Sciatic nerve (tissue), 2 donors: ENCODE measurements at regions not wholly inside any gene's neighbourhood (a gene's known extent, or its start where the extent isn't known, plus 50 kb on each side); places are given as distances from the start of the nearest gene placed in this dataset.
"Not testable (repeated sequence)": the region's sequence is repeated elsewhere in the genome, so short reads cannot be mapped to it uniquely, and the experiment has no call there.

ENCODE experiments used
- ATAC-seq: fragments of 200-7000 bp; cut with Tn5 transposase; one replicate; pipeline ENCODE4 v1.9.1; 2020; ENCODE audit warnings: mild to moderate bottlenecking, moderate library complexity
- DNase-seq: peaks from one replicate; pipeline ENCODE4 v3.0.0-alpha.2; 2020; ENCODE audit warnings: low spot score
- intact Hi-C: fragments of 100-400 bp; cut with DNase I; formaldehyde crosslinking; loops from one replicate; pipeline ENCODE4 v1.14.2; 2022
- donor health status: DM: no; HTN: no; CAD: no.
- donor health status: DM: no; HTN: no; CAD: no.

DNA sequence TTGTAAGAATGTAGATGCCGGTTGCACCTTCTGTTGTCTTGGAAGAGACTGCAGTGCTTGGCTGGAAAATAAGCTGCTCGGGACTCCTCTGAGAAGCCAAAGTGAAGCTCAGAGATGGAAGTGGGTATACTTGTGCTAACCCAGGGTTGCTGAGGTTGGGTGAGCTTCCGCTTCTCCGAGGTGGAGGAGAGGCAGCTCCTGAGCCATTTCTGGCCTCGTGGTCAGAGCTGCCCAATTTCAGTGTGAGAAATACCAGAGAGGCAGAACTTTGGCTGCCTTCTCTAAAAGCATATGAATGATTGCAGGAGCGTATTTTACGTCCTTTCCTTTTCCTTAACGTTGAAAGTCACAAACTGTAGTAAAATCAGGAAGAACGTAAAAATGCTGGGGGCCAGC is 292.0 kb upstream of the PLGLB2 start:
- intact Hi-C loops, DNase-seq: not testable (repeated sequence)
- peak; percentile 42 for ATAC-seq

DNA sequence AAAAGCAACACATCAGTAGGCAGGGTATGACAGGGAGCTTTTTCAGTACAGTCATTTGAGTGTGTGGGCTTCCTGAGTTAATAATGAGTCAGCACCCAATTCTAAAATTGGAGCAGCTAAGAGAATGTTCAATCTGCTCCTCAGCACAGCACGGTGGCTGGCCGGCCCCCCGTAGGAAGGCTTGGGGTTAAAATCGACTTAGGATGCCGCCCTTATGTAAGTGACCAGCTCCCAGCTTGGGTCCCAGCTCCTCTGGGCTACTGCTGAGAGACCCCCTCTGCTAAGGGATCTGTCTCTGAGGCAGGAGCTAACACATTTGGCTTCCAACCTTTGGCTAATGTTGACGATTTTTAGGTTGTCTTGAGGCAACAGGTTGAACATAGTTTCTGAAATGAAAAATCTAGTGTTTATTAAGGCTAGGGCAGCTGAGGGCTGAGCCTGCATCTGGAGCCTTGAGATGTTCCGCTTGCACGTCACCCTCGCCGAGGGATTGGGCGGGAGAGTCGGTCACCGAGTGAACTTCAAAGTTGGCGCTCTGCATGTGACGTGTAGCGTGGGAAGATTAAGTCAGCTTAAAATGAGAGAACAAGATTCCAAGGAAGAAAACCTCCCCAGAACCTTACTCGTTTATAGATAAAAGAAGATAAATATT is 291.3 kb upstream of the PLGLB2 start:
- intact Hi-C loops, DNase-seq: not testable (repeated sequence)
- ATAC-seq, result peak; percentile 43

DNA sequence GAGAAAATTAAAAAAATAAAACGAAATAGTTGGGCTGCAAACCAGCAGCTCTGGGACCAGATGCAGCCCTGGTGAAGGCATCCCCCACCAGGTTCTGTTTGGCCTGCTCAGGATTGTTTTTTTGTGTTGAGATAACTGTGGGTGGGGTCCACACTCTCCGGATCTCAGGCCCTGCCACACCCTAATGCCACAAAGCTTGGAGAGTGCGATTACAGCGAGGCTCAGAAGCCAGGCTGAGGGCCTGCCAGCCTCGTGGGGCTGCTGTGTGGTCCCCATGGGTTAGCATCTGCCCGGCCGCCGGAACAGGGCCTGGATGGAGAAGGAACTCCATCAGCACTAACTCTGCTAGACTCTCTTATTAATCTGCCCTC is 290.8 kb upstream of the PLGLB2 start:
- DNase-seq, ATAC-seq, intact Hi-C loops: not testable (repeated sequence)

DNA sequence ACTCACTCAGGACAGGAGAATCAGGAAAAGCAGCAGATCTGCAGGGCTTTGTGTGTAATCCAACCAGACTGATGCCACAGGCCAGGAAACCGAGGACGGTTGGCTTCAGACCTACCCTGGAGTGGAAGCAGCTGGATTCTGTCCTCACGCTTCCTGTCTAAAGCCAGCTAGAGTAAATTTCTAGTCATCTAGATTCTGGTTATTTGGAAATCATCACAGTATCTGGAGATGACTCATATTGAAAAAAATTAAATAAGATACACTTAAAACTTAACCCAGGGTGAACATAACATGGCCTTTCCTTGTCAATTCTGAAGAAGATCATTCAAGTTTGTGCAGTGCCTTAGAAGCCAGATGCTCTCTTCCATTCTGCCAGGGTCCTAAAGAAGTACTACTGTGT is 288.9 kb upstream of the PLGLB2 start:
- DNase-seq, intact Hi-C loops: not testable (repeated sequence)
- peak; percentile 21 for ATAC-seq

DNA sequence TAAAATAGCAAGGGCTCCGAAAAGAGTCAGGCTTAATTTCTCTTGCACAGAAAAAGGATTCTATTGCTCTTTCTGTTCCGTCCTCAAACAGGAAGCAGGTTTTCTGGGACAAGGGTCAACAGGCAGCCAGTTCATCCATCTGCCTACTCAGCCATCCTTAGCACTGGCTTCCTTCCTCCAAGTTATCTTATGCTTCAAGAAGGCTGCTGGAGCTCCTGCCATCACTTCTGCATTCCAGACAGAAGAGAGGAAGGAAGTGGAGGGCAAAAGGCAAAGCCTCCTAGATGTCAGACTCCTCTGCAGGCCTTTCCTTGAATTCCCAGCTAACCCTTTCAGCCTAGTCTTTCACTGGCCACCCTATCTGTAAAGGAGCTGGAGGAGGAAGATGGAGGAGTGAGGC is 287.8 kb upstream of the PLGLB2 start:
- ATAC-seq, intact Hi-C loops, DNase-seq: not testable (repeated sequence)

DNA sequence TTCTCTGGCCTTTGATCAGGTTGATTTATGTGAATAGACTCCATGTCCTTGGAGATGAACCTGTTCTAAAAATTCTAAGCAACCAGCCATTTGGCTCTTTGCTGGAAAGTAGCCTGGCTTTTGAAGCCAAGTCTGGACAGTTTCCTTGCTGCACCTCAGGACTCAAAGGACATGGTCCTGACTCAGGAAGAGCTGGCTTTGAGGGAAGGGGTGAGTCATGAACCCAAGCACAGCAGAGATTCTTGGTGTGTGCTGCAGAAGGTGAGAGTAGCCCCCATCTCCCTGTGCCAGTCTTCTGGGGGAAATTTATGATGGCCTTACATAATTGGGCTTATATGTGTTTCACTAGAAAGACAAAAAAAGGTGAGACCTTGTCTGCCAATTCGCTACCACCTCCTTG is 287.2 kb upstream of the PLGLB2 start:
- intact Hi-C loops, ATAC-seq, DNase-seq: not testable (repeated sequence)

DNA sequence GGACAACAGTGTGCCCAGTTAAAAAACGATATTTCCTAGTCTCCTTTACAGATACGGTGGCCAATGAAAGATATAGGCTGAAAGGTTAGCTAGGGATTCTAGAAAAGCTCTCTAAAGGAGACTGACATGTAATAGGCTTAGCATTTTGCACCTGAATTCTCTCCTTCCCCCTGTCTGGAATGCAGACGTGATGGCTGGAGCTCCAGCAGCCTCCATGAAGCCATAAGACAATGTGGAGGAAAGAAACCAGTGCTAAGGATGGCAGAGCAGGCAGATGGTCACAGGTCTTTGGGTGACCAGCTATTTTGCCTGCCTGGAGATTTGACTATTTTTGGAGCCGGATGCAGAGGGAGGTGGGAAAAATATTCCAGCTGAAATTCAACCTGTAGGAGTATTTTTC is 286.2 kb upstream of the PLGLB2 start:
- ATAC-seq, DNase-seq, intact Hi-C loops: not testable (repeated sequence)

DNA sequence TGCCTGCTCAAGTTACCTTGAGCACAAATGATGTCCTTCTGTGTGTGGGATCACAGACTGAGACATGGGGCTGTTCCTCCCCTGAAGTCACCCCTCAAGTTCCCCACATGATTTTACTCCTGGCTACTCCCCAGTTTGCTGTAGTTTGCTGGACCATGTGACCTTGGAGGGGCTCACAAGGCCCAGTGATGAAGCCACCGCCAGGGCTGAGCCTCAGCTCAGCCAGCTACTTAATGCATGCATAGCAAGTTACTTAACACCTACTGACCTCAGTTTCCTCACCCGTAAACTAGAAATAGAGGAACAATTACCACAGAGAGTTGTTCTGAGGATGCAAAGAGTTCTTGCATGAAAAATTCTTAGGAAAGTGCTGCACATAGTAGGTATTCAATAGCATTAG is 283.7 kb upstream of the PLGLB2 start:
- DNase-seq, intact Hi-C loops, ATAC-seq: not testable (repeated sequence)

DNA sequence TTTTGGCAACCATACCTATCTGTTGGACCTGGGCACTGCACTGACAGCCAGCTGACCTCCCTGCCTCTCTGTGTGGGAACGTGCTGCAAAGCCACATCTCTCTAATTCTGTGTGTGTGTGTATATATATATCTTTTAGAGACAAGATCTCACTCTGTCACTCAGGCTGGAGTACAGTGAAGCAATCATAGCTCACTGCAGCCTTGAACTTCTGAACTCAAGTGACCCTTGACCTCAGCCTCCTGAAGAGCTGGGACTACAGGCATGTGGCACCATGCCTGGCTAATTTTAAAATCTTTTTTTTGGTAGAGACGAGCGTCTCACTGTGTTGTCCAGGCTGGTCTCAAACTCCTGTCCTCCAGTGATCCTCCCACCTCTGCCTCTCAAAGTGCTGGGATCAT is 282.2 kb upstream of the PLGLB2 start:
- intact Hi-C loops, DNase-seq, ATAC-seq: not testable (repeated sequence)

DNA sequence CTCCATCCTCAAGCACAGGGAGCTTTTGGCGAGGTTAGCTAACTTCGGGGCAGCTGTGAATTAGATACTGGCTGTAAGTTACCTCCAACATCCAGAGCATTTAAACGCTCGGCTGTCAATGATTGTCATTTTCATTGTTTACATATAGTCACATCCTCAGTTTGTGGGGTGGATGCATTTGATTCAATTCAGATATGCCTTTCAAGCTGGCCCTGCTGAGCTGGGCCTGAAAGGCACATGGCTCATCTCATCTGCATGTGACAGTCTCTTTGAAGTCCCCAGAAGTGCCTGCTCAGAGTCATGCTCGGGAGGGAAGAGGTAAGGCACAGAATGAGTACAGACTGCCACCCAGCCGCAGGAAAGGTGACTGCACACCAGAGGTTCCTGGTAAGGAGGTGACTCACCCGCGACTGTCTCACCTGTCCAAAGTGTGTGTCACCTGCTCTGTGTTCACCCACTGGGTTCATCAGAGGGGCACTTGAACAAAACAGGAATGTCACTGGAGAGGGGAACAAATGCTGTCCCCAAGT is 281.2 kb upstream of the PLGLB2 start:
- DNase-seq, intact Hi-C loops: not testable (repeated sequence)
- peak; percentile 50 for ATAC-seq

DNA sequence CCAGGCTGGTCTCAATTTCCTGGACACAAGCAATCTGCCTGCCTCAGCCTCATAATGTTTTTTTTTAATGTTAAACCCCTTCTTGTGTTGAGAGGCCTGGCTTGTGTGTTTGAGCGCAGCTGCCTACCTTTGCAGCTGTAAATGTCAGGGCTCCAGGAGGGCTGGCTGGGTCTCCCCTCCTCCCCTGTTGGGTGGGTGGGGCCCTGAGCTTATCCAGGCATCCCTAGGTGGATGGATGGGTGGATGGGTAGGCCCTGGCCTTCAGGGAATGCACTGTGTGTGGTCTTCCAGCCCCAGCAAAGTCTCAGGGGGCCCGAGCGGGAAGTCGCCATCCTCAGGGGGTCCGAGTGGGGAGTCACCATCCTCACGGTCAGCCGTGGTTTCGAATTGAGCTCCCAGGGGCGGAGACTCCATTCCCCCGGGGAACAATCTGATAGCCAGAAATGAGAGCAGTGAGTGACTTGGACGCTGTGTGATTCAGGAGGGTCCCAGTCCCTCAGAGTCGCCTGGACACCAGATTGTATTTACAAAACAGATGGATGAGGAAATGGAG is 279.4 kb upstream of the PLGLB2 start:
- DNase-seq, ATAC-seq, intact Hi-C loops: not testable (repeated sequence)

DNA sequence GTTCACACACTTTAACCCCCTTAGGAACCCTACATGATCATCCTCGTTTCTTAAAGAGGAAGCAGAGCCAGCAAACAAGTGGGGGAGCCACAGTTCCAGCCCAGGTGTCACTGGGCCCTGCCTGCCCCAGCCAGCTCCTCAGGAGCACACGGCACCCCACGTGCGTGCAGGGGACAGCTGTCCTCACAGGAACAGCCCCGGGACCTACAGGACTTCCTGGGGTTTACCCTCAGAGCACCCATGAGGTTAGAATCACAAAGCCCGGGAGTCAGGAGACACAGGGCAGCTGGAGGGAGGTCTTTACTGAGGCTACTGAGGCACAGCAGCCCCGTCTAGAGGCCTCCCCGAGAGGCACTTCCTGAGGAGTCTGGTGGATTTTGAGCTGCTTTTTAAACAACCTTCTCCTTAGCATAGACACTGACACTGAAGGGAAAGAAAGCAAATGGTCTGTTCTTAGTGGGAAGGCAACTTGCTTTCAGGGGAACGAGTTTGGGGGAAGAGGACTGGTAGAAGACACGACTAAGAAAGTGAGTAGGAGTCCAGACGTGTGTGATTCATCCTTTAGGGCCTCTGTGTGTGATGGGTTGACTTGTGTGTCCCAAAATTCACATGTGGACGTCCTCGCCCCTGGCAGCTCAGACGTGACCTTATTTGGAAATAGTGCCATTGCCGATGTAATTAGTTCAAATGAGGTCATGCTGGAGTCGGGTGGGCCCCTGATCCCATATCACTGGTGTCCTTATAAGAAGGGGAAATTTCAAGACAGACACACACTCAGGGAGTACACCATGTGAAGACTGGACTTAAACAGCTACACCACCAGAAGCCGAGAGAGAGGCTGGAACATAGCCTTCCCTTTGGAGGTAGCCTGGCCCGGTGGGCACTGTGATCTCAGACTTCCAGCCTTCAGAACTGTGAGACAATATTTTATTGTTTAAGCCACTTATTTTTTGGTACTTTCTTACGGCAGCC is 278.4 kb upstream of the PLGLB2 start:
- DNase-seq, intact Hi-C loops: not testable (repeated sequence)
- peak; percentile 24 for ATAC-seq

DNA sequence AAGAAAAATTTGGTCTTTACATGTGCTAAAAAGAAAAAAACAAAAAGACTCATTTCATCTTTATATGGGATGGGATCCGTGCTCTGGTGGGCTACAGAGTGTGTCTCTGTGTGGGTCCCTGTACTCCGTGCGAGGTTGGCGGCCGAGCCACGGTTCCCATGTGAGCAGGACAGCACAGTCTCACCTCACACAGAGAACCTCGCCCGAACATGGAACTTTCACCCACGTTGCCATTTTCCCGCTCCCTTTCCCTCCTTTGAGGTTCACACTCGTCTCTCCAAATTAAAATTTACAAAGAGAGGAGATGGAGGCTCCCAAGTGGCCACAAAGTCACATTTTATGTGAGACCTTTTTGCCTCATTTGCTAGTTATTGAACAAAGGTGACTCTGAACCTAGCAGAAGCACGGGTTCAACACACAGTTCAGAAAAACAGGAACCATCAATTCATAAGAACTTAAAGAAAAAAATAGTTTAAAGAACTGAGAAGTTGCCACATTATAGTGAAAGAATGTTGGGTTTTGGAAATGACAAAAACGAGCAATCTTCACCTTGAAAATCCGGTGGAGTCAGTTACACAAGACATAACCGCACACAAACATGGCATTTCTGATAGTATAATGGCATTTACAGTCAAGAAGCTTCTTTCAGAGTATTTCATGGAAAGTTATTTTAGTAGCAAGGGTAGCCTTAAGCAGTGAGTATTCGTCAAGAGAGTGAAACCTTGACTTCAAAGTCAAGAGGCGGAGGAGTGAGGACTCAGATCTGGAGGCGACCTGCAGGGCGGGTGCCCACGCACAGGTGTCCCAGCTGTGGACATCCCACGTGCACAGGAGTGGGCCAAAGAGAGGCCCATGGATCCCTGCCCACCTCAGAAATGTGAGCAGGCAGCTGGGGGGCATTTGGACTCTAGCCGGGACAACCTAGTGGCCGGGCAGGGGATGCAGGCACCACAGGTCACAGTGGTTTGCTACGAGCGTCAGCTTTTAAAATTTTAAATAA is 277.2 kb upstream of the PLGLB2 start:
- intact Hi-C loops, ATAC-seq, DNase-seq: not testable (repeated sequence)

DNA sequence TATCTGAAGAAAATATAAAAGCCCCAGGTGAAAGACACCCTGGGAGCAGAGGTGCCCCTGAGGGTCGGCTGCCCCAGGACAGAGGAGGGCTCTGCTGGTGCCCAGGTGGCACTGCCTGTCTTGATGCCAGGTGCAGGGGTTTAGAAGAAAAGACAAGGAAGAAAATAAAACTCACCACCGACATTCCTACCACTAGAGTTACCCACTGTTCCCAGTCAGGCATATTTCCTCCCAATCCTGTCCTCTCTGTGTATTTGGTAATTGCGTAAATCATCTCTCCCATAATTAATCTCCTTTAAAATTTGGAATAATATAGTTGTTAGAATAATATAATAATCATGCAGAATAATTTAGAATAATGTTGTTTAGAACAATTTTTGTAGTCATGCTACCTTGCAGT is 276.4 kb upstream of the PLGLB2 start:
- DNase-seq, ATAC-seq, intact Hi-C loops: not testable (repeated sequence)

DNA sequence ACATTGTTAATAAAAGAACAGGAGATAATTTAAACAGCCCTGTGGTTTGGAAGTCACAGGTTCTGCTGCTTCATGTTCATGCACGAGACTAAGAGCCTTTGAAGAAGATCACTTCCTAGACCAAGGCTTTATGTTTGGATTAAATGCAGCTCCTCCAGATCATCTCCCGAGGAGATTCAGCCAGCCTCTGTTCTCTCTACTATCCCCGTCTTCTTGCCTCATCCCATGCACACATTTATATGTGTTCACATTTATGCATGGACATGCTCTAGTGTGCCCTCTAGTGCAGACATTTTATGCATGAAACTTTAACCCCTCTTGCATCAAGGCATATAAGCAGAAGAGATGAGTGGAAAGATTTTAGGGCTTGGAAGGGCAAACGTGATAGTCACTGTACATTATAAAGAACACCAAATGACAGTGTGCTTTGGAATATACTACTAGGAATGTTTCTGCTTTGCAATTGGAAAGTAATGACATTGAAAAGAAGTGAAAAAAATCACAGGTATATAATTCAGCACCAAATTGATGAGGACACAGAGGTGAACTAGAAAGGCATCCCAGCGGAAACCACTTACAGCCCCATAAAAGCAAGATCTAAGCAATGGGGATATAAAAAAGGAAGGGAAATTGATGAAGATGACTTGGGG is 271.5 kb upstream of the PLGLB2 start:
- DNase-seq, result not testable (repeated sequence)
- ATAC-seq, result peak; percentile 67

DNA sequence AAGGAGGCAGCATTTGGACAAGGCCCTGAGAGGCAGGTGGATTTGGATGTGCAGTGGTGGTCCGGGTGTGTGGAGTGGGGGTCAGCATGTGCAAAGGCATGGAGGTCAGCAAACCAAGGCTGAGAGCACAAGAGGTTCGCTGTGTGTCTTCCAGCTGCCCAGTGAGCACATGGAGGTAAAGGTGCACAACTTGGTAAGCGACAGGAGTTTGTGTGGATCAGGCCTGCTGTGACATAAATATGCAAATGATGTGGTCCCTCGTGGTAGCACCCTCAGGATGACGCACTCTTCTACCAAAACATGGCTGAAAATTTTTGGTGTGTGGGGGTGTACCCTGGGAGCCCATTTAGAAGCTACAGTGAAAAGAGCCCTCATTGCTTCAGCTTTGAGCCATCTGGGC is 271.0 kb upstream of the PLGLB2 start:
- intact Hi-C loops, ATAC-seq, DNase-seq: not testable (repeated sequence)

More for the DNA sequence above, 271.5 kb upstream of the PLGLB2 start:
- intact Hi-C loops, result not testable (repeated sequence)

DNA sequence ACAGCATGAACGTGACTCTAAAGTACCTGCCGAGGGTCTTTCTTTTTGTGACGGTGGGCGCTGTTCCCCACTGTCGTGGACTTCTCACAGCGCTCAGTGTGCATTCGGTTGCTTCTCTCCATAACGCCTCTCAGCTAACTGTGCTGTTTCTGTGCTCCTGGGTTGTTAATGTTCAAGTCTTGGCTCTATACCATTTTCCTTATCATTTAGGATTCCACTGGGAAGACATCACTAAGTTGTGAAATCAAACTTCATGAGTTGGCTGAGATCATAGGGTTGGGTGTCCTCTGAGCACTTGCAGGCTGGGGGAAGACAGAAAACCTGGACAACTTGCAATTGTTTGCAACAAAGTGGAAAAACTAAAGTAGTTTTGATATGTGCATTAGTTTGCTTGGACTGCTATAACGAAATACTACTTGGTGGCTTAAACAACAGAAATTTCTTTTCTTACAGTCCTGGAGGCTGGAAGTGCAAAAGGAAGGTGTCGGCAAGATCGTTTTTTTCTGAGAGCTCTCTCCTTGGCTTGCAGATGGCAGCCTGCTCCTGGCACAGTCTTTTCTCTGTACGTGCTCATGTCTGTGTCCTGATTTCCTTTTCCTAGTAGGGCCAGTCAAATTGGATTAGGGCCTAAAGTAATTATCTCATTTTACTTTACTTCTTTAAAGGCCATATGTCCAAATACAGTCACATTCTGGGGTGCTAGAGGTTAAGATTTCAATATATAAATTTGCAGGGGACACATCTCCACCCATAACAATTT is 270.0 kb upstream of the PLGLB2 start:
- intact Hi-C loops, DNase-seq: not testable (repeated sequence)
- peak; percentile 57 for ATAC-seq
